Midbrain (tissue), 1 donor: ENCODE measurements at regions not wholly inside any gene's neighbourhood (a gene's known extent, or its start where the extent isn't known, plus 50 kb on each side); places are given as distances from the start of the nearest gene placed in this dataset.
"Not testable (repeated sequence)": the region's sequence is repeated elsewhere in the genome, so short reads cannot be mapped to it uniquely, and the experiment has no call there.

ENCODE experiments used
- DNase-seq: peaks from one replicate; lab custom pipeline; 2025; lab: John Stamatoyannopoulos, UW

DNA sequence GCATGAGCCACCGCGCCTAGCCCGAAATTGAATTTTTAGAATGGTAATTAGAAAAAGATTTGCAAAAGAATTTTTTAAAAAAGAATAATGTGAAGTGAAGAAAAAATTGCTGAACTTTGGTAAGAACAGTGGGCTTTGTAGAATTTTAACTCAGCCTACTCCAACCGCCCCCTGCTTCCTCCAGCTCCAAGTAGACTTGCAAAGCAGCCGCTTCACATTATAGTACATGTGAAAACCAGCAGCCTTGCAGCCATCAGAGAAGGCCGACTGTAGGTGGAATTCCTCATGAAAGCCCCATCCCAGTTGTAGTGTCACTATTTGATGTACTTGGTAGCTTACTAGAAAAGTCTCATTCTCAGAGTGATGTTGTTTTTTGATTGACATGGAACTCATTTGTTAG is 835.6 kb downstream of the TBC1D32 start:
- no peak for DNase-seq

DNA sequence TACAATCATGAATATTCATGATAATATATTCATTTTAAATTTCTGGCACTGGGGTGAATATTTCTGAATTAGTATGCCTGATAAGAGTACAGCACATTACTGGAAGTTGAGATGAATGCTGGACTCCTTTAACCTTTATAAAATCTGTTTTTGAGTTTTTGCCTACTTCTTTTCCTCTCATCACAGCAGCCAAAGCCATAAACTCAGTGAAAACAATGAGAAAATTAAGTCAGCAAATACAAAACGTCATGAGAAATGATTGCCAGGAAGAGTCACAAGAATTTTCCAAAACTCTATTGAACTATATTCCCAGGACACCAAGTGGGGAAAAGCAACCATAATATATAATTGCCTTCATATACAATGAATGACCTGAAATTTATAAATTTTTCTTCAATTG is 837.6 kb downstream of the TBC1D32 start:
- no peak for DNase-seq

DNA sequence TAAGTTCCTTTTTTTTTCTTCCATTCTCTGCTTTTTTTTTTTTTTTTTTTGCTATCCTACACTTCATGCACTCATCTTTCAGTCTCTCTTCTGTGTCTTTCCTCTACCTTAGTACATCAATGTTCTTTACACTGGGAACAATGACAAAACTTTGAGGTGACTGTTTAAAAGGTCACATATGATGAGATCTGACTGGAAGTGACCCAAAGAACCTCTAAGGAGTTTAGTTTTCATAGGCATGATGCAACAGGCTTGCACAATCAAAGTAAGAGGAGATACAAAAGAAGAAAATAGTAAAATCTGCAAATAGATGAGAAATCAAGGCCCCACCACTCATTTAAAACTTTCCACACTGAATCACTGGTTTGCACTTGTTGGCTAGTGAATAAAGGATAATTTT is 840.8 kb downstream of the TBC1D32 start:
- no peak for DNase-seq

DNA sequence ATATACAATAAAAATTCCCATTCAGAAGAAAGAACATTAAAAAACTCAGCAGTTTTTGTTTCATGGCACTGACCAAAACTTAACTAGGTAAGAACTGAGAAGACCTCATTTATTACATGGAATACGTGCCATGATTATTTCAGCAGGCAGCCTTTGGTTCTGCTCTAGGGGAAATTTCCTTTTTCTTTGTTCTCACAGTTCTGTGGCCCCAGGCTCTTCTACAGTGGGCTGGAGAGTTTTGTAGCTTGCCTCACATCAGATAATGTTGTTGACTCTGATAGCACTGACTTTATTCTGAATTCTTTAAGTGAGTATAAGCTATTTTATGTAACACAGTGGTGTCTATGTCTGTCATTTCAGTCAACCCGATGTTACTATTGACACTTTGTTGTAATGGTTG is 844.3 kb downstream of the TBC1D32 start:
- DNase-seq, result no peak

DNA sequence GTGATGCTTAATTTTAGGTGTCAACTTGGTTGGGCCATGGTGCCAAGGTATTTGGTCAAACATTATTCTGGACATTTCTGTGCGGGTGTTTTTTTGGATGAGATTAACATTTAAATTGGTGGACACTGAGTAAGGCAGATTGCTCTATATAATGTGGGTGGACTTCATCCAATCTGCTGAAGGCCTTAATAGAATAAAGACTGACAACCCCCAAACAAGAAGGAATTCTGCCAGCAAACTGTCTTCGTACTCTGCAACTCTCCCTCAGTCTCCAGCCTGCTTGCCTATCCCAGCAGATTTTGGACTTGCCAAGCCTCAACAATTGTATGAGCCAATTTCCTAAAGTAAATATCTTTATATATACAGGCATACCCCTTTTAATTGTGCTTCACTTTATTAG is 850.1 kb downstream of the TBC1D32 start:
- no peak for DNase-seq

DNA sequence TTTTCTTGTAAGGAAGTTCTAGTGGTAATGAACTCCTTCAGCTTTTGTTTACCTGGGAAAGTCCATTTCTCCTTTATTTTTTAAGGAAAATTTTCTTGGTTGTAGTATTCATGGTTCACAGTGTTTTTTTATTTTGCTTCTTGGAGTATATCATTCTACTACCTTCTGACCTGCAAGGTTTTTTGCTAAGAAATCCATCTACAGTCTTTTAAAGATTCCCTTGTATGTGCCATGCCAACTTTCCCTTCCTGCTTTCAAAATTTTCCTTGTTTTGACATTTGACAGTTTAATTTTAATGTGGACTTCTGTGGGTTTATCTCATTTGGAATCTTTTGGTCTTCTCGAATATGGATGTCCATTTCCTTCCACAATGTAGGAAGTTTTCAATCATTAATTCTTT is 855.6 kb downstream of the TBC1D32 start:
- no peak for DNase-seq

DNA sequence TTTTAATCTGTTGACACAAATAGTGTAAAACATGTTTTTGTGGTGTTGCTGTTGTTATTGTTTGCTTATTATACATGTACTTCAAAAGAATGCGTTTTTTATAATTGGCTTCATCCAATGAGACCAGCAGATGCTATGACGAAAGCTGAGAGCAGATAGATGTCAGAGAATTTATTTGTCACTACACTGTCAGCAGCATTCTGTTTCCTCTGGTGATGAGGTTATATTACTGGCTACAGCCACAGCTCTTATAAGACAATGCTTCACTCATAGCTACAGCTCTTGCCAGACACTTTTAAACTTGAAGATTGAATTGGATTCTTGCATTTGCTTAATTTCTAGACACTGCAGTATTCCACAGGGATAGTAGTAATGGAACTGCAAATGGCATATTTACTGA is 860.5 kb downstream of the TBC1D32 start:
- no peak for DNase-seq

DNA sequence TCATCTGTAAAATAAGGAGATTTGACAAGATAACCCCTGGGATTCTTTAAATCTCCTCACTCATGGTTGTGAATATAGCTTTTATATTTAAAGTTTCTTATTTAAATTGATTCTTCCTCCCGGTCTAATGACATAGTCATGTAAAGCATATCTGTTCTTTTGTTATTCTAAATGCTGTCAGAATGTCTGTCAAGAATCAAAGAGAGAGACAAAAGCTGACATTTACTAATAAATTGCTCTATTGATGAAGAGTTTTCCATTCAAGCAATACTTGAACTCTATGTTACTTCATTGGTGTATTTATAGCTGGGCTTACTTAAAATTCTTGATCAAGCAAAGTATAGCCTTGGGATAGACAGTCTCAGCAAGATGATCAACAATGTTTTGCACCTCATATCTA is 865.8 kb downstream of the TBC1D32 start:
- DNase-seq, result no peak

DNA sequence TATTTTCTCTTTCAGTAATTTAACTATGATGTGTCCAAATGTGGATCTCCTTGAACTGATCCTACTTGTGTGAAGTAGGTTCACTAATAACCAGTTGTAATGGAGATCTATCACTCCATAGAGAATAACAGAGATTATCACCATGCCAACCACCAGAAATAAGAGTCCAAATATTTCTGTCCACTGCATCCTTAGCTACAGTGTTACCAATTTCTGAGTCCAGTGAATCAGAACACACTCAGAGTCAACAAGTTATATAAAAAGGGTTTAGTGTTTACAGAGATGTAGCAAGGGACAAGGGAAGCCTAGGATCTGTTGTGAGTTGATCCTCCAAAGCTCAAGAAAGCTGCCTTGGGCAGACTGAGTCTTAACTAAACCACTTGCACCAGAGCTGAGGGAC is 882.8 kb downstream of the TBC1D32 start:
- no peak for DNase-seq

DNA sequence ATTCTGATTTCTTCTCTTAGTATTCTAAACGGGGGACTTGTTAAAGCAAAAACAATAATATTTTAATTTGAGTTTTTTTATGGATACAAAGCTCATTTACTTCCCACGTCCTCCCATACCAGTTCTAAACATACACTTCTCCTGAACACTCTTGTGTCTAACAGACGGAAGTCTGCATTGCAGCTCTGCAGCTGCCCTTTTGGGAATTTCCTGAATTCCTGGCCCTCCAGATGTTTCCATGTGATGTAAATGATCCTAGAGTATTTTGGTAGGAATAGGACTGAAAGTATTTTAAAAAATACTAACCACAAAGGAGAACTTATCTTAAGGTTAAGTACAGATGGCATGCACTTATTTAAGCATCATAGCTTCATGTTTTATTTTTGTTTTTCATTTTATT is 886.7 kb downstream of the TBC1D32 start:
- no peak for DNase-seq

DNA sequence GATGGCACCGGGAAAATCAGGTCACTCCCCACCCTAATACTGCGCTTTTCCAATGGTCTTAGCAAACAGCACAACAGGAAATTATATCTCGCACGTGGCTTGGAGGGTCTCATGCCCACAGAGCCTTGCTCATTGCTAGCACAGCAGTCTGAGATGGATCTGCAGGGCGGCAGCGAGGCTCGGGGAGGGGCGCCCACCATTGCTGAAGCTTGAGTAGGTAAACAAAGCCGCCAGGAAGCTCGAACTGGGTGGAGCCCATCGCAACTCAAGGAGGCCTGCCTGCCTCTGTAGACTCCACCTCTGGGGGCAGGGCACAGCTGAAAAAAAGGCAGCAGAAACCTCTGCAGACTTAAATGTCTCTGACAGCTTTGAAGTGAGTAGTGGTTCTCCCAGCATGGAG is 901.4 kb downstream of the TBC1D32 start:
- DNase-seq, result not testable (repeated sequence)

DNA sequence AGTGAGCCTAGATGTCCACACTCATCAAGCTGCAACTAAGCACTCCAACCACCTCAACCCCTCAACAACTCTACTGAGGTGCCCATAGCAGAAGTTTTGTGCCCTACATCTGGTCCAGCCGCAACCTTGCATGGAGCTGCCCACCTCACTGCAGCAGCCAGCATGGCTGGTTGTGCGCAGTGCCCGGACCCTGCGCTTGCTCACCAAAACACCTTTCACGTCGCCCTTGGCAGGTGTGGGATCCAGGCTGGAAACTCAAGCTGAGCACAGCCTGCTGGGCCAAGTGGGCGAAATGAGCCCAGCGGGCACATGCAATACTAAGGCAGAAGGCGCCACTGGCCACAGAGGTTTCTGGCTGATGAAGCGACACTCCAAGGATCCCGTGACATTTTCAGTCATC is 902.4 kb downstream of the TBC1D32 start:
- DNase-seq, result no peak

DNA sequence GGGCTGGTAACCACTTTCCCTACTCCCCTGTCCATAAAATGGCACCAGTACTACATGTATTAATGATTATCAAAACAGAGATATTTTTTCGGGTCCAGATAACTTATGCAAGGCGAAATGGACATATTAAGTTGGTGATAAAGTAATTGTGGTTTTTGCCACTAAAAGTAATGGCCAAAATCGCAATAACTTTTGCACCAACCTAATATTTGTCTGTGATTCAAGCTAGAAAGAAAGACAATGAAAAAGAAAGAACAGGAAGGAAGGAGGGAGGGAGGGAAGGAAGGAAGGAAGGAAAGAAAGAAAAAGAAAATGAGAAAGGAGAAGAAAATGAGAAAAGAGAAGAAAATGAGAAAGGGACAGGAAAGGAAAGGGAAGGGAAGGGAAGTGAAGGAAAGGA is 922.9 kb downstream of the TBC1D32 start:
- DNase-seq, result no peak

DNA sequence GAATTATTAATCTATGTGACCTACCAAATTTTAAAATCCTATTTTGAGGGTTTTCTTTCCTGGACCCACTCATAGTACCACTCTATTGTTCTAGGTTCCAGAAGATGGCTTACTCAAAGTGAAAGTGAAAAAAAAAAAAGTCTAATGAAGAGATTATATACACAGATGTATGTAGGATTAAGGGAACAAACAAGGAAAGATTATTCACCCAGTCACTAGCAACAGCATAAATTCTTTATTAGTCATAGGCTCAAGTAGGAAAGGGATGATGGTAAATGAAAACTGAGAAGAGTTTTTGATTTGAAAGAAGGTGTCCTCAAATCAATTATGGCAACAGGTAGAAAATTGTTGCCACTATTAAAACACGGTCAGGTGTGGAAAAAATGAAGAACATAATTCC is 923.7 kb downstream of the TBC1D32 start:
- no peak for DNase-seq

DNA sequence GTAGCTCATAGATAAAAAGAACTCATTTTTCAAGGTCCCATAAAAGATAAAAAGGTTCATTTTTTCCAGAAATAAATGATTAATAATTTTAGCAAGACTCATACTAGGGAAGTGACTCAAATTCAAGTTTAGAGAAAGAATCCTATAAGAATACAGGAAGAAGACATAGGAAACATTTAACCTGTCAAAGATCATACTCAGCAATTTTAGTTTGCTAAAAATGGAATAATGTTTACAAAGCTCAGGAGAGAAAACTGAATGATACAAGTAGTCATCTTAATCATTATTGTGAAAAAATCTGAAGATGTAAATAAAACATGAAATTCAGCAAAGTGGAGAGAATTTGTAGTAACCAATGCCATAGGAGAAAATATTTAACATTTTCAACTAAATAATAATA is 926.6 kb downstream of the TBC1D32 start:
- no peak for DNase-seq

DNA sequence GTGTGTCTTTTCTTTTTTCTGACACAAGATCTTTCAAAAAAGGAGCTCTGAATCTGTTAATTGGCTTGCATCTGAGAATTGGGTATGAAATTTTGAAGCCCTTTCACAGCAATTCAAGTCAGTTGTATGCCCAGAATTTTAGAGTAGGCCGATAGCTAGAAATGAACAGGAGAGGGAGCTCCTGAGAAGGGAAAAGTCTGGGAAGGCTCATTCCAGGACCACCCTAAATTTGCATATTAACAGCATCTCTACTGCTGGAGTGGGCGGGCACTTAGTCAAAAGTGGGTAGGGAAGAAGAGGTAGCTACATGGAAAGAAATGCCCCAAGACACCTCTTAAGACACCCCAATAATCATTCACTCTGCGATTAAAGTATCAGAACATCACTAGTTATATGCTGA is 928.3 kb downstream of the TBC1D32 start:
- DNase-seq, result no peak

DNA sequence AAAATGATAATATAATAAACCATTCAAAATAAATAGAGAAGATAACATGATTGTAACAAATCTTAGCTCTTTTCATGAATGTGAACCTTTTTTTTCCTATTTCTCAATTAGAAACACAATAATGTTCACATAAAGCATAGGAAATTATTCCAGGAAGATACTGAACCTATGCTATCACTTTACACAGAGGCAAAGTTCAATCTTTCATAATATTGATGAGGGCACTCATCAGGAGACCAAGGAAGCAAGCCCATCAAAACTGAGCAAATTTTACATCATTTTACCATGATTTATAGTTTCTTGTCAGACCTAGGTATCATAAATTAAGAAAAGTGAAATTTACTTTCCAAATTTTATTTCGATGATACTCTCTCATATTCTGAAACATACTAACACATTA is 938.5 kb downstream of the TBC1D32 start:
- no peak for DNase-seq

DNA sequence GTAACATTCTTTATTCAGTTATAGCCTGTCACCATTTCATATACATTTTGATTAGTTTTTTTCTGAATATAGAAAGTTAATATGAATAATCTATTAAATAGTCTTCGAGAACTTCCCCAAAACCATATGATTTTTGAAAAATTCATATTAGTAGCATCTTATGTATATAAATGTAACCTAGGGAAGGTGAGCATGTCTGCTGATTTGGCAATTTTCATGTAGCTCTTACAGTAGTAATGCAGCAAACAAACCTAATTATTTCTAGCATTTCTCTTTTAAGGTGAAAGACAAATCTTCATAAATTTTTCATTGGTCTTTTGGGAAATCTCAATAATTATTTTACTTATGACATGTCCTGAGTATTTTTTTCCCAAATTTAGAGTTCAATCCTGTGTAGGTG is 939.0 kb downstream of the TBC1D32 start:
- DNase-seq, result no peak

DNA sequence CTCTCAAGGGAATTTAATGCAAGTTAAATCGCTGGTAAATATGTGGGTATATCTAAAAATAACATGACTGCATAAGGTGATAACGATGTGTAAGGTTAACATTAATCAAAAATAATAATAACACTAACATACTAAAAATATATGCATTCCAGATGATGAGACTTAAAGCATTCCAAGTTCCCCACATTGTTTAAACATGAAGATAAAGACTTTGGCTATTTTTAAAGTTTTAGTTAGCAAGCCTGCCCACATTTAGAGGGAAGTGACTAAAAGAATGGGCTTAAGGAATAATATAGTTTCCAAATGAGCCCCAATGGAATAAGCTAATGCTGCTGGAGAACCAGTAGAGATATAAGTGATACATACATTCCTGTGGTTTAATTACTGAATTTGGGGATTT is 941.3 kb downstream of the TBC1D32 start:
- DNase-seq, result no peak

DNA sequence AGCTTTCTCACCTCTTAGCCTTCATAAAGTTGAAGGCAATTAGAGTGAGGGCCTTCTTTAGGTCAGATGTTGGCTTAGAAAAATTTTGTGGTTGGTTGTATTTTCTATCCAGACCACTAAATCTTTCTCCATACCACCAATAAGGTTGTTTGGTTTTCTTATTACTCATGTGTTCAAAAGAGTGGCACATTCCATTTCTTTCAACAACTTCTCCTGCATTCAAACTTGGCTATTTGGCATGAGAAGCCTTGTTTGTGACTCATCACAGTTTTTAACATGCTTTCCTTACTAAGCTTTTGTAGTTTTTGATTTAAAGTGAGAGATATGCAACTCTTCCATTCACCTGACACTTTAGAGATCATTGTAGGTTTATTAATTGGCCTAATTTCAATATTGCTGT is 949.6 kb downstream of the TBC1D32 start:
- DNase-seq, result no peak

DNA sequence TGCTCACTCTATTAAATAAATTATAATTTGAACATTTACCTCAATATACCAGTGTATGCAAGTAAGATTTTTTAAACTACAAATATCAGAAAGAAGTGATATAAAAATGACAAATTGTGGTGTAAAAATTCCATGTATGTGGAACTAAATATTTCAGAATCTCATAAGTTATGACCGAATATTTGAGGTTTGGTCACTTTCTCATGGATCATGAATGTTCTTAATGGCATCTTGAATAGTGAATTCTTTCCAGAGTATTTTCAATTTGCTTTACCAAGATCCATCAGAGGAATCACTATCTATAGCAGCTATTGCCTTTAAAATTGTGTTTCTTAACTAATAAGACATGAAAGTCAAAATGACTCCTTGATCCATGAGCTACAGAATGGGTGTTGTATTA is 950.6 kb downstream of the TBC1D32 start:
- DNase-seq, result no peak

DNA sequence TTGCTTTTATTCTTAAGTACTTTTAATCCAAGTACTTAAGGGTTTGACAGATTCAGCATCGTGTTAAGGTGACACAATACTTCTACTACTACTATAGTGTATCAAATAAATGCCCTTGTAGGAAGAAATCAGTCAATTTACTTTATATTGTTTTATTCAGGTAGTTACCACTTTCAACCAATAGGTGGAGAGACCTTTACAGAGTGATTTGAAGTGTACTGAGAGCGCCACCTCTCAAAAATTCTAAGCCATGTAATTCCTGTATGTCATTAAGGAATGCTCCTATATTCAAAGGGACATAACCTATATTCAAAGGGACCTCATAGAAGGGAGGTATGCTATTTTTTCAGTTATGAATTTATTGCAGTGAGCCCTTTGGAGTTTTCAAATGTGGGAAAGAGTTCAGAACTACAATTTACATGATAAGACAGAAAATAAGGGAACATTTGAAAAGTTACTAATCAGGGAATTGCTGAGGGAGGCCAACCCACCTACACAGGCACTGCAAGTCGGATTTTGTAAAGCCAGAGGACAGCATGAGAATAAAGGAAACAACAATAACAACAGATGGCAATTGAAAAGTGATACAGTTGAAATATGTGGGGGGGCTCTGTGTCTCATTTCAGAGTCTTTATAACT is 955.6 kb downstream of the TBC1D32 start:
- DNase-seq, result no peak

DNA sequence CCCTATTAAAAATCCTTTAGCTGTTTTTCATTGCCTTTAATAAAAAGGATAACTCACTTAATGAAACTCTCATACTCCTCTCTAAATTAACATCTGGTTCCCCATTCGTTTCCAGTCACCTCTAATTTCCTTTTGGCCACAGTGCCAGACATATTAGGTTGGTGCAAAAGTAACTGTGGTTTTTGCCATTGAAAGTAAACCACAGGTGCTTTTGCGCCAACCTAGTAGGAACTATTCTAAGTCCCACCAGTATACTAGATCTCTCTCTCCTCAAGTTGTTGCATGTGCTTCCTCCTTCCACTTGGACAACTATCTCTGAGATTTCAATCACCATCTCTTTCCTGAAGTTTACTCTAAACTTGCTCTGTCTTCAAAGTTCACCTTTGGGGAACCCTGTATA is 961.1 kb downstream of the TBC1D32 start:
- no peak for DNase-seq

DNA sequence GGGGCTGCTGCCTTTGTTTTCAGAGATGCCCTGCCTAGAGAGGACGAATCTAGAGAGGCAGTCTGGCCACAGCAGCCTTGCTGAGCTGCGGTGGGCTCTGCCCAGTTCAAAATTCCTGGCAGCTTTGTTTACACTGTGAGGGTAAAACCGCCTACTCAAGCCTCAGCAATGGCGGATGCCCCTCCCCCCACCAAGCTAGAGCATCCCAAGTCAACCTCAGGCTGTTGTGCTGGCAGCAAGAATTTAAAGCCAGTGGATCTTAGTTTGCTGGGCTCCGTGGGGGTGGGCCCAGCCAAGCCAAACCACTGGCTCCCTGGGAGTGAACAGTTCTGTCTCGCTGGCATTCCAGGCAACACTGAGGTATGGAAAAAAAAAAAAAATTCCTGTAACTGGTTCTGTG is 970.9 kb downstream of the TBC1D32 start:
- no peak for DNase-seq

DNA sequence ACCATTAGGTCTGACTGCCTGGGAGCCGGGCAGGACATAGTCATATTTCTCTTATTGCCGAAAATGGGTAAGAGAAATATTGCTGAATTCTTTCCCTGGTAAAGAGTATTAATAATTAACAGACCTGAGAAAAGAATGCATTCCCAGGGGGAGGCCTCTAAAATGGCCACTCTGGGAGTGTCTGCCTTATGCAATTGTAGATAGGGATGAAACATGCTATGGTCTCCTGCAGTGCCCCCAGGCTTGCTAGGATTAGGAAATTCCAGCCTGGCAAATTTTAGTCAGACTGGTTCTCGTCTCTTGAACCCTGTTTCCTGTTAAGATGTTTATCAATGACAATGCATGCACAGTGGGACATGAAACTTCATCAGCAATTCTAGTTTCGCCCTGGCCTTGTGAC is 975.7 kb downstream of the TBC1D32 start:
- DNase-seq, result not testable (repeated sequence)
